NCI-H69 (cell line): ENCODE measurements at regions not wholly inside any gene's neighbourhood (a gene's known extent, or its start where the extent isn't known, plus 50 kb on each side); places are given as distances from the start of the nearest gene placed in this dataset.
"Not testable (repeated sequence)": the region's sequence is repeated elsewhere in the genome, so short reads cannot be mapped to it uniquely, and the experiment has no call there.

Experiments
- DNase-seq: peaks from one replicate; lab custom pipeline; 2025; lab: John Stamatoyannopoulos, UW

DNA sequence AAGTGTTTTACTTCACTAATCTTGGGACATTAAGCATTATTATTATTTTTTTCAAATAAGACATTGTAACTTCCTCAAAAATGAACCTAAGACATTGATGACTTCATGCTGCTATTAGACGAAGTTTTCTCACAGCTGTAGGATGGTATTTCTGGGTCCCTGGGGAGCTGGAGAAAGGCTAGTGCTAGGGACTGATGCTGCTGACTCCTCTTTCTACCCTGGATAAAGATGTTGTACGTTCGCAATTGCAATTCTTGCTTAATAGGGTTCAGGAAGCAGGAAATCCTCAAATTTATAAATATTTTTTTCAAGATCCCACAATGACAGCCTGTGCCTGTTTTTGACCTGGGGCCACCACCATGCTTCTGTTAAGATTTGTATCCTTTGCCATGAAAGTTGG, 526.0 kb downstream of the CCSER2 start:
- no peak for DNase-seq

DNA sequence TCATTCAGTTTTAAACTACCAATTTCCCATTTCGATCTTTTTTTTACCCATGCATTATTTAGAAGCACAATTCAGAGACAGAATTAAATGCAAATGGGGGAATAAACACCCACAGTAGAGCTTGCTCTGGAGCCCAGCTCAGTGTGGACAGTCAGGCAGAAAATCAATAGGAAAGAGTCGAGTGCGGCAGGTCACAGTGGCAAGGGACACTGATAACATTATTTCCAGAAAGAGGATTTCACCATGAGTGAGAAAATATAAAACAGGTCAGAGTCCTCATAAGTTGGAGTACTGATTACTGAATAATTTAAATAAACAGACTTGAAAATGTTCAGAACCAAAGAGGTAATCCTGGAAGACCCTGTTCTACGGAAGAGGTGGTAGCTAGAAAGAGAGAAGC, 532.5 kb downstream of the CCSER2 start:
- no peak for DNase-seq

DNA sequence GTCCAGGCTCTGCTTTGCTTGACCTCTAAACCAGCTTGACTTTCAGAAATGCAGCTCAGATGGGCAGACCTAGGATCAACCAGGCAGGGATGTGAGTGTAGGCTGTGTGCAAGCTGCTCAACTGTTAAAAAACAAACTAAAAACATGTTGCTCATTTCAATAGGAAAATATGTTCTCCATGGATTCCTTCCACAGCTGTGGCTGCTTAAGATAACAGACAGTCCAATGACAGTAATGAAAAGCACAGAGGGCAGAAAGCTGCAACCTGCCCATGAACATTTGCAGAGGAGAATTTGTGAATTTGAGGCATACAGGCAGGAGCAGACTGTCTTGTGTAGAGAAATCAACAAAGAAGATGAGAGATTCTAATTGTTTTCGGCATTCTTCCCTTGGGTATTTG, 534.2 kb downstream of the CCSER2 start:
- no peak for DNase-seq

DNA sequence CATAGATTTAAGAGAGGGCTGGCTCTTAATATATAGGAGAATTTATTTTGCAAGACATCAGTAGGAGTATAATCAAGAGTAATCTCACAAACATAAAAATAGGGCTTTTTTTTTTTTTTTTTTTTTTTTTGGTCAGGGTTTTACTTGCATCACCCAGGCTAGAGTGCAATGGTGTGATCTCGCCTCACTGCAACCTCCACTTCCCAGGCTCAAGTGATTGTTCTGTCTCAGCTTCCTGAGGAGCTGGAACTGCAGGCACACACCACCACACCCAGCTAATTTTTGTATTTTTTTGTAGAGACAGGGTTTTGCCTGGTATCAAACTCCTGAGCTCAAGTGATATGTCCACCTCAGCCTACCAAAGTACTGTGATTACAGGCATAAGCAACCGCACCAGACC, 535.3 kb downstream of the CCSER2 start:
- DNase-seq: no peak

DNA sequence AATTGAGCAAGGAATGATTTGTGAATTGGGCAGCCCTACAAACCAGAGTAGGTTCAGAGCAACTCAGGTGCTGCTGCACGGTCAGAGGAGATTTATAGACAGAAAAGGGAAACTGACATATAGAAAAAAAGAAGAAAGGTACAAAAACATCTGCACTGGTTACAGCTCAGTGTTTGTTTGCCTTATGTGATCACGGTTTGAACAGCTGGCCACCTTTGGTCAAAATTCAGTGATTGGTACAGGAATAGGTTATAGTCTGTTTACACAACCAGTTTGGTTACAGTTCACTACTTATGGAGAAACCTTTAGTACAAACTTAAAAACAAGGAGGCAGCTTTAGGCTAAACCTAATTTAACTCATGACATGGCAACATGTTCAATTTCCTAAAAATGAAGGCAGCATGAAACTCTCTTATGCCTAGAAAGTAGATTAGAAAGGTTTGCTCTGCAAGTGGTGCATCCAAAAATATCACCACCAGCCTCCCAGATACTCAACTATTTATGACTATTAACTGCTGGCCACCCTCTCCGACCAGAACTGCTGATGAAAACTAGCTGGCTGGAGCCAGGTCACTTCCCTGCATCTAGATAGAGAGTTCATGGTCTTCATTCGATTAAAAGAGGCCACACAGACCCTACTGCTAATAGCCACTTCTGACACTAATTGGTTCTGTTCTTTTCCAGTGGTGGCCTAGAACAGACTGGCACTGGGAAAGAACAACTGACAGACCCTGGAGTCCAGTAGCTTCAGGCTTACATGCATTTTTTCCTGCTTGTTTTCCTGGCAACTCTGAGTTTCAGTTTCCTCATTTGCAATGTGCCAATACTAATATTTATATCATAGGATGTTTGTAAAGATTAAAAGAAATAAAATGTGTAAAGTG, 548.0 kb downstream of the CCSER2 start:
- peak; percentile 23 for DNase-seq

DNA sequence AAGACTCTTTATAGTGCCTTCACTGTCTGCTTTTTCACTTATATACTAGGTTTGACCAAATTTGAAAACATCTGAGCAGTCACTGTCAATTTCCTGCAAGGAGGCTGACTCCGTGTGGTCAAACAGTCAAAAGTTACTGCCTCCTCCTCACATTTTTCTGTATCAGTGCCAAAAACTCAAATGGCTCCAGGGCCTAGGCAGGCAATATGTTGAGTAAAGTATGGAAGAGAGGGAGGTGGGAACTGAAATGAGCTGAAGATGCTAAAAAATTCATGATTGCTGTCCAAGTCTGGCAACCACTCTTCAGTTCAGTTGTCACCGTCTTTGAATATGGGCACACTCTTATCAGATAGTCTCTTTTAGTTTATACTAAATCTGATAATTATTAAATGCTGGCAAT, 551.6 kb downstream of the CCSER2 start:
- DNase-seq: peak; percentile 33

DNA sequence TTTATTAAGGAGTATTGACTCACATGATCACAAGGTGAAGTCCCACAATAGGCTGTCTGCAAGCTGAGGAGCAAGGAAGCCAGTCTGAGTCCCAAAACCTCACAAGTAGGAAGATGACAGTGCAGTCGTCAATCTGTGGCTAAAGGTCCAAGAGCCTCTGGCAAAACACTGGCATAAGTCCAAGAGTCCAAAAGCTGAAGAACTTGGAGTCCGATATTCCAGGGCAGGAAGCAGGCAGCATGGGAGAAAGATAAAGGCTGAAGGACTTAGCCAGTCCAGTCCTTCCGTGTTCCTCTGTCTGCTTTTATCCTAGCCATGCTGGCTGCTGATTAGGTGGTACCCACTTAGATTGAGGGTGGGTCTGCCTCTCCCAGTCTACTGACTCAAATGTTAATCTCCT, 553.3 kb downstream of the CCSER2 start:
- DNase-seq: not testable (repeated sequence)

DNA sequence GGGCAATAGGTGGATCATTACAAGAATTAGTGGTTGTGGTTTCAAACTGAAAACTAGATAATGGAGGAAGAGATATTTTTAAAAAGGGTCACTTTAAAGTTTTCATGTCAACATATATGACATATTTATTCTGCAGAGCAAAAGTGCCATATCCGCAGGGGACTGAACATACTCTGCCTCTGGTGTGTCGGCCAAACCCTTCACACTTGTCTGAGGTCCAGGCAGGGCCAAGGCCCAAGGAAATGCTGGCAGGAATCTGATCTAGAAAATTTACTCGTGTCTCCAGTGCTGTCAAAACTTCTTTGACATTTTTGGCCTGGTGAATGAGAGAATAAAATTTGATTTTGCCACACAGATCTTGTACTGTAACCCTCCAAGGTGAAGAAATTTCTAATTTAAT, 562.3 kb downstream of the CCSER2 start:
- no peak for DNase-seq

DNA sequence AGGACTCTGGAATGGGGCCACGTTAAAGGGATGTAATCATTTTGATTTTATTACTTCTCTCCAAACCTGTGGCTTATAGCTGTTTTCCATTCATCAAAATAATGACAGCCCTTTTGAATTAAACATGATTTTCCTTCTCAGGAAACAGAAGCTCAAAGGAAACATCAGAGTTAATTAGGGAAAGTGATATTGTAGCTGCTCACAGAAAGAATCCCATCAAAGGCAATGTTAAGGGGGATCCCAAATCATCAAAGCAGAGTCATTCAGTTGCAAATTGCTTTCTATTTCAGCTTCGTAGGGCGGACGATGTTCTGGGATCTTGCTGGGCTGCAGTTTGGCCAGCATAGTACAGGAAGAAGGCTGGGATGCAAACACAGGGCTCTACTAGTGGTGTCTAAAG, 563.2 kb downstream of the CCSER2 start:
- no peak for DNase-seq

DNA sequence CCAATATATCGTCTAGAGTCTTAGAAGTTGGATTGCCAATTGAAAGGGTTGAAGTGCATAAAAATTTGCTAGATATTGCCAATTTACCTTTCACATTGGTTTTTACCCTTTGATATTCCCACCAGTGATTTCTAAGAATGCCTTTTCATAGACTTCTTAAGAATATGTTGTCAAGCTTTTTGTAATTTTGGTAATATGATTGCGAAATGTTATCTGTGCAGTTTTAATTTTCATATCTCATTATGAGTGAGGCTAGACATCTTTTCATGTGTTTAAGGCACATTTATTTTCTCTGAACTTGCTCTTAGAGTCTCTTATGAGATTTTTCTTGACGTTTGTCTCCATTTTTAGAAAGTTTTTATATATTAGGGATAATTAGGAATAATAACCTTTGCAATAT, 567.2 kb downstream of the CCSER2 start:
- no peak for DNase-seq

DNA sequence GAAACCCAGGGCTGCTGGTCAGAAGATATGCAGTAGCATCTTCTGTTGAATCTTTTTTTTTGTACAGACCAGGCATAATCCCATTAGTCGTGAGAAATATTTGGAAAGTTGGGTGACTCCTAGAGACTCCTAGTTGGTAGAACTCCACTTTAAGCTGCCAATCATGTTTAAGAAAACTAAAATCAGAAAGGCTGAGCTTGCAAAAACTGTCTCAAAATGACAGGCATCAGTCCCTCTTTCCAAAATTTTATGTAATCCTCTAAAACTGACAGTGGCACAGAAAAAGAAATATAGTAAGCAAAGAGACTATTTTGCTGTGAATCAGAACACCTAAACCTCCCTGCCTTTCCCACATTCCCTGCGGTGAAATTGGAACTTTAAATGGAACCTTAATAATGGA, 568.5 kb downstream of the CCSER2 start:
- no peak for DNase-seq

DNA sequence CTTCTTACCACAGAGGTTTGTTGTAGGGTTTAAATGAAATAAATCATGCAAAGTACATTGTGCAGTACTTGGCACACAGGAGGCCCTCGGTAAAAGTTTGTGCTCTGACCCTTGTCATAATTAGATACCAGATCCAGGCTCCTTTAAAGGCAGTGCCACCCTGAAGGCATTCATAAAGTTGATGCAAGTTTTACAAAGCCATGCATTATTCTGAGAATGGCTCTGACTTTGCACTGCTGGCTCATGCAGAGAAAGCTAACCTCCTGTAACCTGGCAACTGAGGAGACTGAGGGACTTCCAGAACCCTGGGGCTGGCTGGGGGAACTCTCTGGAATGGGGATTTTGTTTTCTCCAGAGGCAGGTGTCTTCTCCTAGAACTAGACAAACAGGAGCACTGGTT, 570.9 kb downstream of the CCSER2 start:
- no peak for DNase-seq

DNA sequence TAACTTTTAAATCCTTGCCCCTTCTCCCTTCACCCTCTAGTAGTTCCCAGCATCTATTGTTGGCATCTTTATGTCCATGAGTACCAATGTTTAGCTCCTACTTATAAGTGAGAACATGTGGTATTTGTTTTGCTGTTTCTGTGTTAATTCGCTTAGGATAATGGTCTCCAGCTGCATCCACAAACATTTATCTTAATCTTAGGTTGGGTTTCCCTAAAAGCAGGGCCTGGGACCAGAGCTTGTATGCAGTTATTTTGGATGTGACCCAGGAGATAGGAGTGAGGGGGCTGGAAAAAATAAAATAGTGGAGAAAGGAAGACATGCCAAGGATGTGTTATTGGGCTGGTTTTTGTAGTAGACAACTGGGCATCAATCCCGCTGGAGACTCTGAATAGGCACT, 571.8 kb downstream of the CCSER2 start:
- no peak for DNase-seq

DNA sequence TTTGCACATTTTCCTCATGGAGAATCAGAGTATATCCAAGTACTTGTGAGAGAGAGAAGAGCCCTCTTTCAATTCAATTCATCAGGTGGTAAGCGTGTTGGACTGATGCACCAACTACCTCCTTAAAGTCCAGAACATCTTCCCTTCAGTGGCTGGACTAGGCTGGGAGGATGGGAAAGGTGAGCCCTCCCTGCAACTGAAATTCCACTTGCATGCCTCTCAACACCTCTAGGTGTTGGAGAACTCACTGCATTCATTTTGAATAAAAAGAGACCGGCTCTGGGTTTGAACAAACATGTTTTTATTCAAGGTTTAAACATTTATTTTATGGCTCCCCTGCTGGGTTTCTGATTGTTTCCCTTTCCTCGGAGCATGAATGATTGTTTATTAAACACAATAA, 573.5 kb downstream of the CCSER2 start:
- no peak for DNase-seq

DNA sequence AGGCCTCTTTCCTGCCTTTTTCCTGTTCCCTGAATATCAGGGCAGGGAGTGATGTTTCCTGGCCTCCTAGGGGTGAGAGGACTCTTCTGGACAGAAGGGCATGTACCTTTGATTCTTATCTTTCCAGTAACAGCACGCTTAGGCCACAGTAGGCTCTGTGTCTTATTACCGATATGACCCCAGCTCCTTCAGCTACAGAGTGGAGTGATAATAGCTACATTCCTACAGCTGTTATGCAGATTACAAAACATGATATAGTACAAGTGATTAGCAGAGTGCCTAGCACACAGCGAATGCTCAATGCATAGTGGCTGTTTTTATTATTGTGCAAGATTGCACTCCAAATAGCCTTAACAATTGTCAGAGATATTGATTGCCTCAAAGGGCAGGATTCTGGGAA, 574.2 kb downstream of the CCSER2 start:
- no peak for DNase-seq

DNA sequence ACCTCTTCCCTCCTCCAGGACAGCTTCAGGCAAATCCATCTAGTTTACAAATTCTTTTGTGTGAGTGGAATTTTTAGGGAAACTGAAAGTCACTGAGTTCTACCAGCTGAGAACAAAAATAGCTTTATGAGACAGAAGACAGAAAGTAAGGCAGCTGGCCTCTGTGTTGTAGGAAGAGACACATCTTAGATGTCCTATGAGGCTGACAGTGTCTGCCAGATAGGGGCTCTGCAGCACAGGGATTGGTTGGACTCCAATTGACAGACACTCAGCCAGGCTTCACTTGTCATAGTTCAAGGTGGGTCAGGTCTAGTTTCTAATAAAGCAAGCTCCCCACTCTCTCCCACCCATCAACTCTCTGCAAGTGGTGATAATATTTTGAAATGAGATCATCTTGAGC, 574.9 kb downstream of the CCSER2 start:
- DNase-seq: no peak

DNA sequence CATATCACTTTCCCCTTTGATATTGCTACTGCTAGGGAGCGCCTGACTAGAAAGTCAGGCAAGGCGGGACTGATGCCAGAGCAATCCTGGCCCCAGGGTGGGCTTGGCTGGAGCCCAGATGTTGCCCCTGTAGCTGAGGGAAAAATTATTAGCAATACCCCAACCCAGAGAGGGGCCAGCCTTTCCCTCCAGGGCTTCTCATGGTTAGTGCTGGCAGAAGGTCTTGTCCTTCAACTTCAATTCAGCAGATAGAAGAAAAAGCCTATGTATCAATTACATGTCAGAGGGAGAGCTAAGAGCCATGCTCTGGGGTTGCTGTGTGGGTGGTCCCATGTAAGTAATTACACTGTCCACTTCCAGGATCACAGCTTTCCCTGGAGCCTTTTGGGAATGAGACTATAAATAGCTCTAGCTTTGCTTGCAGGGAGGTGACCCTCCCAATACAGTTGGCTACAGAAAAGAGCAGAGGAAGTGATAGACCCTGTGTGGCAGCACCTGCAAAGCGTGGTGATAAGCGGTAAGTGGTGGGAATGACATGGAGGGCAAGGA, 579.1 kb downstream of the CCSER2 start:
- no peak for DNase-seq

DNA sequence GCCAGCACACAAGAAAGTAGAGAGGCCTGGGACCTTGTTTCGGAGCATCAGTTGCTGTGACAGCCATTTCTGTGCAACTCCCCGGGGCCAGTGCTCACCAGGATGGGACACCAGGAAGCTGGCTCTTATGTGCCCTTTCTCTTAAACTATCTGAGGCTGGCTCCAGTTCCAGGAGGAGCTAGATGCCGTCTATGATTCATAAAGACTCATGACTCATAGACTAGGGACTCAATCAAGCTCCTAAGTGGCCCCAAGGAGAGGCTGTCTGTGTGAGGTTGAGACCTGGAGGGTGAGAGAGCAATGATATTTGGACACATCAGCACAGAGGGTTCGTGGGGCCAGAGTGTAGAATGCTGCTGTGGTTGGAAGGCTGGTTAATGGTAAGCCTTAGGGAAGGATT, 580.1 kb downstream of the CCSER2 start:
- no peak for DNase-seq

DNA sequence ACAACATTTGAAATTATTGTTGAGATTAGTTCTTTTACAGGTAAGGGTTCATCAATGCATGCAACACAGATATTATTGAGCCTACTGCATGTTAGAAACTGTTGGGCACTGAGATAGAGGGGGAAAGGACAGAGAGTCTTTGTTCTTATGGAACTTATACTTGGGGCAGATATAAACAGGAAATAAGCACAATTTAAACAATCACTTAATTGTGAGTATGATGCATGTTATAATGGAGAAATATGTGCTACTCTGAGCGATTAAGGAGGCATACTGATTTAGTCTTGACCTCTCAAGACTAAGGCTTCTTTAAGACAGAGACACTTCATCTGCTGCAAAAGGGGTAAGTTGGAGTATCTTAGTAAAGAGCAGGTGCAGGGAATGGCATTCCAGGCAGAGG, 593.3 kb downstream of the CCSER2 start:
- DNase-seq: no peak

DNA sequence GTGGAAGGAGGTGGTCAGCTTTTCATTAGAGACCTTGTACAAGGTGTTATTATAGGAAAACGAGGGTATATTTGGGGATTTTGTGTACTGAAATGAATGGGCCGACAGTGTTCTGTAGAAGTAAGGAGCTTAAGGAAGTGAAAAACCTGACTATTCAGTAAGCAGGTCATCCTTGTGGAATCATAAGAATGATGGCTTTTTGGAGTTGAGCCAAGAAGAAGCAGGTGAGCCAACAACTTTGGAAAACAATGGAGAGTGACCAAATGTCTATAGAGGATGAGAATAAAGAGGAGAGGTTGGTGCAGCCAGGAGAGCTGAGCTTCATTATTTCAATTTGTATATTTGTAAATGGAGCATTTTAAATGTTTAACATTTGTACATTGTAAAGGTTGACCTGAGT, 595.7 kb downstream of the CCSER2 start:
- DNase-seq: peak; percentile 27

DNA sequence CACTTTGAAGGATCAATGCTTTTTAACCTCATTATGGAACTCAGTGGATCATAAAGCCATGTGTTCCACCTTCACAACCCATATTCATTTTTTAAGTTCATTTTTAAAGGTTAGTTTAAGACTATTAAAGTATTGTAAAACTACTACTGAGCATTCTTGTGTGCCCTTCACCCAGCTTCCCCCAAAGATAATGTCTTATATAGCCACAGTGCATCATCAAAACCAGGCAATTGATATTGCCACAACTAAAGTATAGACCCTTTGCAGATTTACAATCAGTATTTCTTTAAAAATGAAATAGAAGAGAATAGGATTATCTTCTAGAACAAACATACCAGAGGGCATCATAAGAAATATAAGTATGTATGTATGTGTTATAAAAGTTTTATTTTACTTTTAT, 597.1 kb downstream of the CCSER2 start:
- DNase-seq: no peak

DNA sequence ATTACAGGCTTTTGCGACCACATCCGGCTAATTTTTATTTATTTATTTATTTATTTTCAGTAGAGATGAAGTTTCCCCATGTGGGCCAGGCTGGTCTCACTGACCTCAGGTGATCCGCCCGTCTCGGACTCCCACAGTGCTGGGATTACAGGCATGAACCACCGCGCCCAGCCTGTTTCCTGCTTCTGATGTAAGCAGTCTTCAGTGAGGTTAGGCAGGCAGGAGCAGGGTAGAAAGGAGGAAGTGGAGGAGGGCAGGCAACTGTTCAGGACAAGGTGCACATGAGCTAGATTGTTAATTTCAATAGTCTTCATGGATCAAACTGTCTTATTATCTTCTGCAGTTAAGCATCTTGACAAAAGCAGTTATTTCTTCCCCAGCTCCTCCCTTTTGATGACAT, 605.0 kb downstream of the CCSER2 start:
- no peak for DNase-seq

DNA sequence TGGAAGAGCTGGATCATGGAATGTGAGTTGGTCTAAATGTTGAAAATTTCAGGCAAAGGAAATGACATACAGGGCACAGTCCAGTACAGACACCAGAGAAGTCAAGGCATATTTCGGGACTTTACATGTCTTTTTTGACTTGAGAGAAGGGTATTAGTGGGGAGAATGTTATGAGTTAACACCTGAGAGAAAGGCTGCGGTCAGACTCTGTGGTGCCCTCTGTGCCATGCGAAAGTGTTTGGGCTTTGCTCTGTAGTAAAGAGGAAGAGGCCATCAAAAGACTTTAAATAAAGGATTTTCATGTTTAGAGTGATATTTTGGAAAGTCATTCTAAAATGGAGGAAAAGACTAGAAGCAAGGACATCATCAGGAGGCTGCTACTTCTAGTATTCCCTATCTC, 607.4 kb downstream of the CCSER2 start:
- no peak for DNase-seq
